HCT116 (cell line): ENCODE measurements at regions not wholly inside any gene's neighbourhood (a gene's known extent, or its start where the extent isn't known, plus 50 kb on each side); places are given as distances from the start of the nearest gene placed in this dataset.

Experiments used
- ATAC-seq: fragments of 200-7000 bp; cut with Tn5 transposase; 2 replicates; pipeline ENCODE4 v1.9.1; 2020; ENCODE audit warnings: mild to moderate bottlenecking, moderate library complexity
- BruUV-seq: library from RNA; stranded (reverse); fragments of 400-500 nt; replicated peaks from 2 replicates; lab custom pipeline; 2021; lab: Mats Ljungman, UMichigan
- CTCF ChIA-PET: fragments of 300-600 bp; sonication (Branson Sonifier 250); formaldehyde crosslinking; loops from one replicate; lab custom pipeline; 2021; ENCODE audit warnings: antibody characterized with exemption; lab: Charles Lee
- POLR2A ChIA-PET: fragments of 300-600, 350-600 bp; sonication (Branson Sonifier 250); formaldehyde crosslinking; loops from one replicate; lab custom pipeline; 2021; ENCODE audit warnings: antibody characterized with exemption; lab: Charles Lee
- RAD21 ChIA-PET, 2 experiments: fragments of 300-600 bp; sonication (Branson Sonifier 250); formaldehyde crosslinking; loops; one replicate each; lab custom pipeline; 2023; ENCODE audit warnings: low total read pairs in 2 of 2; ENCODE audit not compliant: uncharacterized antibody in 2 of 2, unreplicated experiment in 2 of 2, low non-redundant PET in 1 of 2; lab: Charles Lee
- DNase-seq: peaks from one replicate; pipeline ENCODE4 v3.0.0-alpha.2; 2010; ENCODE audit warnings: low read depth, low spot score
- H2AFZ ChIP-seq: fragments of 200-600 bp; shearing (Covaris generic), sonication (generic); 2 replicates; pipeline ENCODE4 v1.6.1; 2017; ENCODE audit warnings: low read depth, mixed run types, mixed read lengths, antibody characterized with exemption, low read length; ENCODE audit not compliant: poor library complexity, severe bottlenecking
- H3K27ac ChIP-seq: 2 replicates; pipeline ENCODE4 v1.5.1; 2012; ENCODE audit warnings: low read depth, low read length
- H3K27me3 ChIP-seq: fragments of 200-600 bp; sonication (generic); 2 replicates; pipeline ENCODE4 v1.6.1; 2016; ENCODE audit warnings: mixed run types, low read length, mixed read lengths; ENCODE audit not compliant: insufficient read depth
- H3K36me3 ChIP-seq, 2 experiments: fragments of 200-500 bp in 1 of 2; fragments of 200-600 bp in 1 of 2; sonication (Bioruptor generic) in 1 of 2; sonication (generic) in 1 of 2; 2 replicates each; pipeline versions ENCODE4 v1.5.1 to v1.6.1; 2014 to 2016; ENCODE audit warnings: low read length in 2 of 2, inconsistent platforms in 1 of 2, mixed read lengths in 1 of 2, mixed run types in 1 of 2; ENCODE audit not compliant: insufficient read depth in 2 of 2, control insufficient read depth in 1 of 2
- H3K4me1 ChIP-seq, 2 experiments: fragments of 200-600 bp in 1 of 2; sonication (generic) in 1 of 2; 2 replicates each; pipeline versions ENCODE4 v1.5.1 to v1.6.1; 2012 to 2017; ENCODE audit warnings: low read length in 2 of 2, inconsistent platforms in 1 of 2, mild to moderate bottlenecking in 1 of 2, mixed read lengths in 1 of 2, mixed run types in 1 of 2, moderate library complexity in 1 of 2; ENCODE audit not compliant: insufficient read depth in 2 of 2, control insufficient read depth in 1 of 2
- H3K4me2 ChIP-seq: fragments of 200-600 bp; sonication (generic); 2 replicates; pipeline ENCODE4 v1.6.1; 2017; ENCODE audit warnings: mixed run types, low read length, mixed read lengths
- H3K4me3 ChIP-seq, 2 experiments: fragments of 200-600 bp in 1 of 2; sonication (generic) in 1 of 2; replicated peaks in 1 of 2; 2 replicates each; pipeline ENCODE4 v1.5.1; 2011 to 2016; ENCODE audit warnings: low read length in 2 of 2, control low read depth in 1 of 2, low read depth in 1 of 2, mild to moderate bottlenecking in 1 of 2, mixed read lengths in 1 of 2, mixed run types in 1 of 2
- H3K79me2 ChIP-seq: fragments of 200-600 bp; sonication (generic); 2 replicates; pipeline ENCODE4 v1.6.1; 2017; ENCODE audit warnings: mild to moderate bottlenecking, mixed run types, low read length, moderate library complexity, mixed read lengths; ENCODE audit not compliant: insufficient read depth
- H3K9ac ChIP-seq: fragments of 200-600 bp; sonication (generic); 2 replicates; pipeline ENCODE4 v1.6.1; 2016; ENCODE audit warnings: low read length, mixed read lengths
- H3K9me2 ChIP-seq: fragments of 200-600 bp; sonication (generic), shearing (Covaris generic); 2 replicates; pipeline ENCODE4 v1.6.1; 2017; ENCODE audit warnings: mixed run types, mild to moderate bottlenecking, moderate library complexity; ENCODE audit not compliant: insufficient read depth
- H3K9me3 ChIP-seq, 2 experiments: fragments of 200-500 bp in 1 of 2; fragments of 200-600 bp in 1 of 2; sonication (Bioruptor generic) in 1 of 2; sonication (generic) in 1 of 2; 2 replicates each; pipeline ENCODE4 v1.6.1; 2014 to 2017; ENCODE audit warnings: low read length in 2 of 2, mixed read lengths in 2 of 2, inconsistent platforms in 1 of 2, low read depth in 1 of 2, mild to moderate bottlenecking in 1 of 2, mixed run types in 1 of 2, moderate library complexity in 1 of 2; ENCODE audit not compliant: control insufficient read depth in 1 of 2, insufficient read depth in 1 of 2
- H4K20me1 ChIP-seq: fragments of 200-600 bp; sonication (generic), shearing (Covaris generic); 2 replicates; pipeline ENCODE4 v1.6.1; 2017; ENCODE audit warnings: mixed run types, mild to moderate bottlenecking, moderate library complexity; ENCODE audit not compliant: insufficient read depth
- CEBPB ChIP-seq: IDR thresholded peaks from 2 replicates; pipeline ENCODE4 v1.6.1; 2012; ENCODE audit warnings: low read depth
- EGR1 ChIP-seq: IDR thresholded peaks from 2 replicates; pipeline ENCODE4 v1.6.1; 2012; ENCODE audit warnings: low read depth
- ELF1 ChIP-seq: IDR thresholded peaks from 2 replicates; pipeline ENCODE4 v1.6.1; 2012; ENCODE audit warnings: low read depth, borderline replicate concordance
- EZH2 ChIP-seq: fragments of 200-600 bp; sonication (generic); IDR thresholded peaks from 2 replicates; pipeline ENCODE4 v1.6.1; 2017; ENCODE audit warnings: antibody characterized with exemption, mixed run types
- EZH2phosphoT487 ChIP-seq: fragments of 200-600 bp; IDR thresholded peaks from 2 replicates; pipeline ENCODE4 v1.6.1; 2018; ENCODE audit warnings: antibody characterized with exemption, borderline replicate concordance
- FOSL1 ChIP-seq: IDR thresholded peaks from 2 replicates; pipeline ENCODE4 v1.6.1; 2012; ENCODE audit warnings: low read depth
- RAD21 ChIP-seq: IDR thresholded peaks from 2 replicates; pipeline ENCODE4 v1.6.1; 2012; ENCODE audit warnings: low read depth, mild to moderate bottlenecking
- REST ChIP-seq: IDR thresholded peaks from 2 replicates; pipeline ENCODE4 v1.6.1; 2012; ENCODE audit warnings: low read depth
- SIN3A ChIP-seq: IDR thresholded peaks from 2 replicates; pipeline ENCODE4 v1.6.1; 2012; ENCODE audit warnings: low read depth
- TCF7L2 ChIP-seq: IDR thresholded peaks from 2 replicates; pipeline ENCODE4 v1.7.0; 2011; ENCODE audit warnings: borderline replicate concordance, inconsistent platforms; ENCODE audit not compliant: insufficient read depth, insufficient read length; ENCODE audit errors: extremely low read depth
- YY1 ChIP-seq: IDR thresholded peaks from 2 replicates; pipeline ENCODE4 v1.6.1; 2011; ENCODE audit warnings: low read length, low read depth, moderate library complexity, mild to moderate bottlenecking; ENCODE audit not compliant: insufficient replicate concordance; ENCODE audit errors: extremely low read depth
- ZFX ChIP-seq: fragments of 450-650 bp; IDR thresholded peaks from 2 replicates; pipeline ENCODE4 v1.6.1; 2017
- ZNF274 ChIP-seq: fragments of 200-500 bp; sonication (Bioruptor generic); IDR thresholded peaks from 2 replicates; pipeline ENCODE4 v1.6.1; 2014; ENCODE audit warnings: mild to moderate bottlenecking, low read depth, low read length, inconsistent platforms
- intact Hi-C: fragments of 100-400 bp; cut with micrococcal nuclease; formaldehyde crosslinking; loops from 2 replicates; pipeline ENCODE4 v1.10.0; 2022

- Histone ChIP-seq H3K36me3 (no peaks in the 10 kb centered on the region), H3K27ac (no peak overlapping the region), H4K20me1 (no peaks in the 10 kb centered on the region), H3K9me3 (no peaks in the 10 kb centered on the region), H3K4me1 (no peaks in the 10 kb centered on the region), H3K79me2 (no peaks in the 10 kb centered on the region), H3K4me3 (no peak overlapping the region), H3K4me2 (no peak overlapping the region), H3K9ac (no peak overlapping the region), H2AFZ (no peak overlapping the region), H3K9me2 (no peaks in the 10 kb centered on the region), H3K27me3 (0 out of 2 replicates have a peak, but pooled peaks cover 8% of the 10 kb centered on the region)
- CTCF ChIA-PET: no interaction called here
- ATAC-seq (no peak), DNase-seq (no peak)
- RAD21 ChIA-PET: no interaction called here
- BruUV-seq: no TSS peak
- POLR2A ChIA-PET: no interaction called here
- no peak for TF ChIP-seq FOSL1
- no peak for TF ChIP-seq CEBPB
- TF ChIP-seq EGR1: no peak
- no peak for TF ChIP-seq RAD21
- TF ChIP-seq ZFX: no peak
- no peak for TF ChIP-seq EZH2
- no peak for TF ChIP-seq ELF1
- TF ChIP-seq EZH2phosphoT487: no peak
- no peak for TF ChIP-seq TCF7L2
- TF ChIP-seq SIN3A: no peak
- TF ChIP-seq REST: no peak
- no peak for TF ChIP-seq ZNF274
- TF ChIP-seq YY1: no peak
- intact Hi-C loops: no loop called here
These were observed 187.3 kb upstream of the RASGEF1B start for GRCh38 chr4:81659051-81659450.
